ENCODE measurements at regions not wholly inside any gene's neighbourhood (a gene's known extent, or its start where the extent isn't known, plus 50 kb on each side); places are given as distances from the start of the nearest gene placed in this dataset.

GRCh38 chr6:19042420-19042819 is 655.3 kb downstream of the RNF144B start:
- DNase-seq, result no peak

DNA sequence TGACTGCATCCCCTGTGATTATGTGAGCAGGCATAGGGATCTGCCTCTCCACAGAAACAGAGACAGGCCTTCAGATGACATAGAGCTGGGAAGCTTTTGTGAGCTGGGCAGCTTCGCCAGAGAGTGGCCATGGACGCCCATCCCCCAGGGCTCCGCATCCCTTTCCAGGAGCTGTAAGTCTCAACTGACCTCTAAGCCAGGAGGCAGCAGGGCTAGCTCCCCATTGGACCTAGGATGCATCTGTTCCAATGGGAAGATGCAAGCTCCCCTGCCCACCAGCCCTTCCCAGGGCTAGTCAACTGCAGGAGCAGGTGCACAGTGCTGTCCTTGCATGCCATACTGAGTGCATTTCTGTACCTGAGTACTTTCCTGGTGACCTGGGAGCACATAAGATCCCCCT is 663.6 kb downstream of the RNF144B start:
- no peak for DNase-seq

DNA sequence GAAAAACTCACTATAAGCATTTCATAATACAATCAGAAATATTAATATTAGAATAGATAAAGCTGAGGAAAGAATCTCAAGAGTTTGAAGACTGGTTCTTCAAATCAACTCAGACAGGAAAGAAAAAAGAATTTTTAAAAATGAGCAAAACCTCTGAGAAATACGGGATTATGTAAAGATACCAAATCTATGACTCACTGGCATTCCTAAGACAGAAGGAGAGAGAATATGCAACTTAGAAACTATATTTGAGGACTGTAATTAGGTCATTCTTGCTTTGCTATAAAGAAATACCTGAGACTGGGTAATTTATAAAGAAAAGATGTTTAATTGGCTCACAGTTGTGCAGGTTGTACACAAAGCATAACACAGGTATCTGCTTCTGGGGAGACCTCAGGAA is 665.1 kb downstream of the RNF144B start:
- DNase-seq, result no peak

DNA sequence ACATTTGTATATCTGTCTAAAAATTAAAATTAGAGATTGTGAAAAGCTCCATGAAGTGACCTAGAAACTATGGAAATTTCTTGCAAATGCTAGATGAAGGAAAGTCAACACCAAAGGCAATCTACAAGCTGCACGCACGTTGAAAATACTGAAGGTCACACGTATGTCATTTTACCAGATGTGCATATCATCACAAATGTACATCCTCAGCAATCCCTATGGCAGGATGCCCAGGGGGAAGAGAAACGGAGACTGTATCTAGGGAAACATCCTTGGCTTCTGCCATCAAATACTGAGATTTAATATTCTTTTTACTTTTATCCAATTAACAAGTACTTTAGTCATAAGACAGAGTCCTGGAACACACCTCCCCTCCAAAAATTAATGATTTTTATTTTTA is 672.0 kb downstream of the RNF144B start:
- DNase-seq, result no peak

- no peak for DNase-seq
Observed at GRCh38 chr6:19067165-19067564, 680.0 kb downstream of the RNF144B start.

GRCh38 chr6:19070520-19070919 is 683.4 kb downstream of the RNF144B start:
- DNase-seq, result peak; percentile 15

DNA sequence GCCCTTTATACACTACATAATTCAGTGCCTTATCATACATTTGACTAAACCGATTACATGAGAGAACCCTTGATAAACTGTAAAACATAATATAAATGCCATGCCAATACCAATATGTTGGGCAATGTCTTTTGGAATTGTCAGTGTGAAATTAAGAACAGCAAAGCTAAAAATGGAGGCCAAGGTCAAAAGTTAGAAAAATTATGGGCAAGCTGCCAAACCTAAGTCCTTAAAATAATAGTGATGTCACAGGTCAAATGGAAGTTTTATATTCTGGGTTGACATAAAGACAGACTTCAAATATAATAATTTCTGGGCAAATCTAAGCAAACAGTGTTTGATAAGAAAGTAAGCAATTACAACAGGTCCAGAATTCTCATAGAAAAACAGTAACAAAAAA is 696.7 kb downstream of the RNF144B start:
- no peak for DNase-seq

GRCh38 chr6:19086480-19086879 is 699.3 kb downstream of the RNF144B start:
- no peak for DNase-seq

DNA sequence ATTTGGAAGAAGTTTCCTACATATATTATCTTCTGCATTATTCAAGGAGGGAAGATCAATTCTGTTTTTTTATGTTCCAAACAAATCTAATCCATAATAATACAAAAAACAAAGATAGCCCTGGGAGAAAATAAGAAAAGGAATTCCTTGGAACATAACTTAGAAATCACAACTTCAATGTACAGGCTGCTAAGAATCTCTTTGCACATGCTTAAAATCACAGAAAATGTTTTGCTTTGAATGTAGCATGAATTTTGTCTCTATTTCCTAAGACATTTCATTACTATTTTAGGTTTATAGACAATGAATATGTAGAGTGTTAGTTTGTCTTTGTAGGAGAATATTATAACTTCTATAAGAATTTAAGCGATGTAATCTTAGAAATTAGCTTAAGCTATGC is 700.1 kb downstream of the RNF144B start:
- DNase-seq, result no peak

DNA sequence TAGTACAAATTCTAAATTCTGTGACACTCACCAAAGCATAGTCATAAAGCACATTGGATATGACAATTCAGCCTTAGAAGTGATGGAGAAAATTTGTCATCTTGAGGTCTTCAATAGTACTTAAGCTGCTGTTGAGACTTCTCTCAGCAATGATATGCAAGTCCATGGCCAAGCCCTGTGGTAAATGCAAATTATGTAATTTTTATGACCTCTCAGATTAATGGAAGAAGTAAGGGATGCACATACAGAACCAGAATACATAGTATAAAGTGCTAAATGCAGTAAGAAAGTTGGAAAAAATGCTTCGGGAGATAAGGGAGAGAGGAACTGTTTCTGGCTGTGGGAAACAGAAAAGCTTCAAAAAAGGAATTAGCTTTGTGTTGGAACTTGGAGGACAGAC is 700.7 kb downstream of the RNF144B start:
- DNase-seq, result no peak

DNA sequence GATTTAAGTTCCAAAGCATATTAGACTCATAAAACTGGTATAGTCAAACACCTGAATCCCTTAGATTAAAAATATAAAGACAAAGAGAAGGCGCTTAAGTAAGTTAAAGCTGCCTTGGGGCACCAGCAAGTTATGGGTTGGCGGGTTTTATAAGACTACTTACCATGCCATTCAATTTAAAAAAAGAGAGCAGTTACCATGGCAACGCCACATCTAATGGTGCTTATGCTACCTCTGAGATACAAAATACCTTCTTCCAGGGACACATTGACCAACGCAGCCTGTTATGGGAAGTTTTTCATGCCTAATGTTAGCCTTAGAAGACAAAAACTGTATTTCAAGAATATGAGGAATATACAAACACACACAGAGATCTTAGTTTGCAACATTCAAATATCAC is 713.6 kb downstream of the RNF144B start:
- DNase-seq, result no peak

DNA sequence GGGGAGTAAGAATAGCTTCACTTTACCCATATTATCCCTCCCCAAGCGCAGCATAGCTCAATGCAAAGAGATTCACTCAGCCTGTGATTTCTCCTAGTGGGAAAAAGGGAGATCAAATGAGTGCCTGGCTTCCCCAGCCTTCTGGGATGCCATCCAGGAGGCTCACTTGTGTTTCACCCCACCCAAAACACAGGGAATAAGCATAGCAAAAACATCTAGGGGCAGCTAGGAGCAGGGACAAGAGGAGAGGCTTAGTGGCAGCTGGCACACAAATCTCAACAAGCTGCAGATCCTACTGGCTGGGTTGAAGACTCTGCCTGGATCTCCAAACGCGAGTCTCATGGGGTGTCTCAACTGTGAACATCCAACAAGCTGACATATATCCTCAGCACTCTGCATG is 715.8 kb downstream of the RNF144B start:
- DNase-seq, result no peak

DNA sequence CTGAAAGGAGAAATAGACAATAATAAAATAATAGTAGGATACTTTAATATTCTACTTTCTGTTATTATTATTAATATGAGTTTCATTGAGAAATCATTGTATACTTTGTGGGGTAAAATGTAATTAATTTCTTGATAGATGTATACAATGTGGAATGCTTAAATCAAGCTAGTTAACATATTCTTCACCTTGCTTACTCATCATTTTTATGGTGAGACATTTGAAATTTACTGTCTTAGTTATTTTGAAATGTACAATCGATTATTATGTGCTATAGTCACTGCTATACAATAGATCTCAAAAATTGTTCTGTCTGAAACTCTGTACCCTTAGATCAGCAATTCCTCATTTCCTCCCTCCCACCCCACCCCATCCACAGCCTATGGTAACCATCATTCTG is 720.3 kb downstream of the RNF144B start:
- no peak for DNase-seq

DNA sequence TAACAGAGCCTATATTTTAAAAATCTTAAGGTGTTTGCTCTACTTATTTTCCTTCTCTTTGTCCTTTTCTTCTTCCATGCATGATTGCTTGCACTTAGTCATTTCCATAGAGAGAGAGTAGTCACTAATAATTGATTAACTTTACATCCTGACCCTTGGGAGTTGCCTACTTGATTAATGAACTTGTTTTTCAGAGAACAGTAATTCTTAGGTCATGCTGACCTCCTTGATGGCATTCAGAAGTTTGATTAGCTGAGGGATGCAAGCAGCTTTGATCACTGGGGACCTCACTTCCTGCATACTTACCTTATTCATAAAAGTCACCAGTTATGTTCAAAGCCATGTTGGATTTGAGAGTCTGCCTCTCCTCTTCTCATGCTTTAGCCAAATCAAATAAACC is 715.6 kb upstream of the ID4 start:
- no peak for DNase-seq

- no peak for DNase-seq
Observed at GRCh38 chr6:19127081-19127480, 710.1 kb upstream of the ID4 start.

DNA sequence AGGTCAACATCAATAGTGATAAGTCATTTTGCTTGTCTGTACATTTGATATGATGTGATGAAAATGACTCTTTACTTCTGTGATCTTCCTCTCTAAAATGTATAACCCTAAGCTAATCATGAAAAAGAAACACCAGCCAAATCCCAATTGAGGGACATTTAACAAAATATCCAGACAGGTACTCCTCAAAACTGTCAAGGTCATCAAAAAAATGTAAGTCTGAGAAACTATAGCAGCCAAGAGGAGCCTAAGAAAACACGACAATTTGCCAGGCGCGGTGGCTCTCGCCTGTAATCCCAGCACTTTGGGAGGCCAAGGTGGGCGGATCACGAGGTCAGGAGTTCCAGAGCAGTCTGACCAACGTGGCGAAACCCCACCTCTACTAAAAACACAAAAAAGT is 708.5 kb upstream of the ID4 start:
- no peak for DNase-seq

DNA sequence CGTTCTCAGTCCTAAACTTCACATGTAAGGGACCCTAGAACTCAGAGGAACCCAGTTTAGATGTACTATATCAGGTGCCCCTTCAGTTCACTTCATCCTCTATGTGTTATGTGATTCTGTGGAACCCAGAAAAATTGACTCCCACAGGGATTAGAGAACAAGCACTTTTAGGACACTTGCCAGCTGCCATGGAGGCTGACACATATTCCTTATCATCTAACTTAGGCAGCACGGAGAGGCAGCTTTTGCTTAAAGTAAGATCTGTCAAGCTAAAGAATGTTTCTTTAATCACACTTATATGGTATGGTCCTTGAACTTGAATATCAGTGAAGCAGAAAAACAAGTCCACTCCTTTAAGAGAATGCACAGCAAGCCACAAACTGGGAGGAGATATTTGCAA is 701.5 kb upstream of the ID4 start:
- DNase-seq, result no peak

DNA sequence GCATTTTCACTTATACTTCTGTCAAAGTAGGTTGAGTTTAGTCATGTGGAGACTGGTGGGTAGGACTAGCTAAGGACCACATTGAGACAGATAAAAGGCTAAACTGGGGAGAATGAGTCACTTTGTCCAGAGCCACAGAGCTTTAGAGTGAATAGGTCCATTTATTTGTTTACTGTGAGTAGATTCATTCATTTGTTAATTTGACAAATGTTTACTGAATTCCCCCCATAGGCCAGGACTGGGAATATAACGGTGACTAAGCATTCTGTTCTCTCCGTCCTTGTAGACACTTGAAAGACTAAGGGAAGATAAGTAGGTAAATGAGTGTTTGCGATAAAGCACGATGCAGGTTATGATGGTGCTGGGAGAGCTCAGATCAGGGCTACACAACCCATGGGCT is 699.7 kb upstream of the ID4 start:
- DNase-seq, result no peak

- DNase-seq, result peak; percentile 57
Observed at GRCh38 chr6:19142275-19142674, 694.9 kb upstream of the ID4 start.

DNA sequence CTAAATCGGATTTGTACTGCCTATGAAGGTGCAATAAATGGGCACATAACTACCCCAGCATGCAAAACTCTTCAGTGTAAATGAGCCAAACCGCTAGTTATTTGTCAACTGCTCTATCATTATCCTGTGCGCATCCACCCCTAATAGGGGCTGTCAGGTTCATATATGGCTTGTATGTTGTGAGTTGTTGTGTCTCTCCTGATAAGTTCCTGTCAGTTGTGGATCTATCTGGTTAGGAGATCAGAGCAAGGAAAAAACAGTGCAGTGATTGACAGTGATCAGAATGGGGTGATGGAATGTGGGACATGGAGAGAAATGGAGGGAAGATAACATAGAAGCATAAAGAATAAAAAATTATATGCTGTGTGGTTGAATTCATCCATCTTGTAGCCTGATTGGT is 686.9 kb upstream of the ID4 start:
- DNase-seq, result no peak

DNA sequence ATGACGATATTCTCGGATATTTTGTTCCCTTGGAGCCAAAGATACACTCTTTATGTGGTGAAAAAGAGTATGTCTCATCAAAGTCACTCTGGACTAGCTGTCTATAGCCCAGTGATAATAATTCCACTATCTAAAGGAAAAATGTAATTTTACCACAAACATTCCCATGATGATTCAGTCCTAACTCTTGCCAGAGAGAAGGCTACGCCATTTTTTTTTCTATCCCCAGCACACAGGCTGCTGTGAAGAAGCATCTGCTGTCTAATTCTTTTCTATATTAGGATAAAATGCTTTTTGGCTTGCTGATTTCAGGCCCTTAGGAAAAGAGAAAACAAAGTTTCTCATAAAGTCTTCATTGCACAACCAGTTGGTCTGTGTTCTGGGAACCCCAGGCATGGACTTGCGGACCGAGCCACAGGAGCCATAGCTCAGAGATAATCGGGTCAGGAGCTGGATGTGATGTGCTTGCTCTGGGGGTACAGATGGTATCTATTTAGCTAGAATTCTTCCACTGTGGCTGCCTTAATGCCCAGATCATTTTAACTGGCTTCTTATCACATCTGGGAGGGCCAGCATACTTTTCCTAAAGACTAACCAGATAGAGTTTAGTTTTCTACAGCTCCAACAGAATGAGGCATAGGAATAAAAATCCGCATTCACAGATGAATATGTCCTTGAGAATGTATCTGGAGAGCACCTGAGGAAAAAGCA is 683.7 kb upstream of the ID4 start:
- DNase-seq, result peak; percentile 27

GRCh38 chr6:19153981-19154295 is 683.2 kb upstream of the ID4 start:
- DNase-seq, result no peak

GRCh38 chr6:19156443-19156842 is 680.7 kb upstream of the ID4 start:
- no peak for DNase-seq

DNA sequence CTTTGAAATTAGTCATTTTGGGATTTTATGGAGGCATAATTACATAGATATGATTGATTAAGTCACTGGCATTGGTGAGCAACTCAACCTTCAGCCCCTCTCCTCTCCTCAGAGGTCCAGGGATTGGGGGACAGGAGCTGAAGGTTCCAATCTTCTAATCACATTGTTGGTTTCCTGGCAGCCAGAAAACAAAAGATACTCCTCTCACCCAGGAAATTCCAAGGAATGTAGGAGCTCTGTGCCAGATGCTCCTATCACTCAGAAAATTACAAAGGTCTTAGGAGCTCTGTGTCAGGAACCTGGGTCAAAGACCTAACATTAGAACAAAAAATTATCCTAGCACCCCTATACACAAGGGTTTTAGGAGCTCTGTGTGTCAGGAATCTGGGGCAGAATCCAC is 679.7 kb upstream of the ID4 start:
- DNase-seq, result no peak

- no peak for DNase-seq
Observed at GRCh38 chr6:19158586-19158985, 678.6 kb upstream of the ID4 start.

DNA sequence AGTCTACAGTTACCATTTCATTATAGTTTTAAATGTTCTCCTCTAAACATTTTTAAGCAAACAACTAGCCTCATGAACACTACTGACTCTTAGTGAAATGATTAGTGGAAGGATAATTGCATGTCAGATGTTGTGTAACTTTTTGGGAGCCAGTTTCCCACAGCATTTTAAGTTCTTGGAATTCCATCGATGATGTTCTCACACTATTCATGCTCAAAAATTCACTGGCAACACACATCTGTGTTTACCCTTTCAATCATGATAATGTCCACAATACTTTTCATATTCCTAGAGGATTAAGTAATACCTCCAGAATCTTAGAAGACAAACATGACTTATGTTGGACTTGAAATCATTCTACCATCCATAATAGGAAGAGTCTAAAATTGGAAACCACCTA is 678.1 kb upstream of the ID4 start:
- peak; percentile 5 for DNase-seq
